Stomach (tissue), 8 donors: ENCODE measurements at regions not wholly inside any gene's neighbourhood (a gene's known extent, or its start where the extent isn't known, plus 50 kb on each side); places are given as distances from the start of the nearest gene placed in this dataset.

Experiments used
- DNase-seq, 2 donors: peaks; one replicate each; pipeline versions ENCODE4 v3.0.0 to v3.0.0-alpha.2; 2013 to 2019
- H3K27ac ChIP-seq, 5 donors: fragments of 200-600 bp in 4 of 5; sonication (generic) in 4 of 5; one replicate each; pipeline ENCODE4 v1.5.1; 2013 to 2019; ENCODE audit warnings: mild to moderate bottlenecking in 1 of 5, moderate library complexity in 1 of 5
- H3K27me3 ChIP-seq, 3 donors: fragments of 200-600 bp; sonication (generic); one replicate each; pipeline ENCODE4 v1.5.1; 2017 to 2019; ENCODE audit warnings: mixed run types in 1 of 3
- H3K36me3 ChIP-seq, 4 donors: fragments of 200-600 bp; sonication (generic); 1 replicate in 3 of 4; 2 replicates in 1 of 4; pipeline ENCODE4 v1.5.1; 2016 to 2019
- H3K4me1 ChIP-seq, 4 donors: fragments of 200-600 bp; sonication (generic); one replicate each; pipeline ENCODE4 v1.5.1; 2016 to 2019
- H3K4me3 ChIP-seq, 4 donors: fragments of 200-600 bp; sonication (generic) in 3 of 4; one replicate each; pipeline ENCODE4 v1.5.1; 2016 to 2019; ENCODE audit warnings: mild to moderate bottlenecking in 1 of 4
- H3K9me3 ChIP-seq, 4 donors: fragments of 200-600 bp; sonication (generic); one replicate each; pipeline ENCODE4 v1.5.1; 2016 to 2019
- CTCF ChIP-seq, 7 experiments: fragments of 450-650 bp in 4 of 7; fragments of 200-600 bp in 3 of 7; sonication (generic) in 3 of 7; IDR thresholded peaks; one replicate each; pipeline ENCODE4 v1.5.1; 2016 to 2019; ENCODE audit warnings: antibody characterized with exemption in 7 of 7, control low read depth in 2 of 7, mild to moderate bottlenecking in 1 of 7
- EP300 ChIP-seq: sonication (generic); formaldehyde crosslinking; IDR thresholded peaks from one replicate; pipeline ENCODE4 v1.6.1; 2017; ENCODE audit warnings: antibody characterized with exemption
- POLR2A ChIP-seq, 4 donors: fragments of 450-650 bp; IDR thresholded peaks; one replicate each; pipeline ENCODE4 v1.6.1; 2016; ENCODE audit warnings: antibody characterized with exemption in 4 of 4, control low read depth in 2 of 4, mild to moderate bottlenecking in 1 of 4, moderate library complexity in 1 of 4
- POLR2AphosphoS5 ChIP-seq, 3 donors: sonication (generic); formaldehyde crosslinking; IDR thresholded peaks; one replicate each; pipeline ENCODE4 v1.6.1; 2016; ENCODE audit warnings: antibody characterized with exemption in 3 of 3
- WGBS, 5 donors: extraction: QIAGEN DNeasy Blood & Tissue Kit in 3 of 5; methylation state at CpG; one replicate each; pipeline versions ENCODE4 v1.1.5 to v1.1.7; 2013 to 2018; 5-methylcytosine and 5-hydroxymethylcytosine counted together
- intact Hi-C: fragments of 100-400 bp; cut with DNase I; formaldehyde crosslinking; loops from one replicate; pipeline ENCODE4 v1.15.1; 2023; ENCODE audit warnings: low total_unique reads
- donor health status: healthy with polysubstance abuse.
- donor health status: Bipolar disorder and iron deficiency.
- donor health status: healthy.

- Histone ChIP-seq H3K9me3 (peaks cover 0 to 26% (median 14%) of the 10 kb centered on the region in 4 donors), H3K4me1 (no peaks in the 10 kb centered on the region), H3K36me3 (no peaks in the 10 kb centered on the region), H3K27me3 (no peaks in the 10 kb centered on the region), H3K4me3 (no peak overlapping the region), H3K27ac (no peak overlapping the region)
- intact Hi-C loops: no loop called here
- DNase-seq: no peak
- TF ChIP-seq POLR2AphosphoS5 (IDR thresholded peaks at IDR 0.05) (no peak), EP300 (no peak), POLR2A (IDR thresholded peaks at IDR 0.05) (no peak), CTCF (IDR thresholded peaks at IDR 0.05) (no peak)
Observed at GRCh38 chrX:82134378-82134777, 932.5 kb downstream of the SH3BGRL start.

GRCh38 chrX:82141942-82142341 lies 940.0 kb downstream of the SH3BGRL start:
- Histone ChIP-seq H3K4me3 (no peak overlapping the region), H3K36me3 (no peaks in the 10 kb centered on the region), H3K27me3 (no peaks in the 10 kb centered on the region), H3K27ac (no peak overlapping the region), H3K9me3 (no peaks in the 10 kb centered on the region), H3K4me1 (no peaks in the 10 kb centered on the region)
- TF ChIP-seq EP300: no peak
- TF ChIP-seq POLR2A (IDR thresholded peaks at IDR 0.05): no peak
- TF ChIP-seq CTCF (IDR thresholded peaks at IDR 0.05): no peak
- no peak for TF ChIP-seq POLR2AphosphoS5 (IDR thresholded peaks at IDR 0.05)
- DNase-seq: no peak
- intact Hi-C loops: no loop called here
- 30 to 62% (median 50%) methylated on average over 1 of the region's 1 CpG for WGBS, 5 donors

- WGBS, 5 donors: 81 to 91% (median 87%) methylated on average over 2 of the region's 2 CpGs
- no peaks in the 10 kb centered on the region for H3K27me3 ChIP-seq
- H3K4me3 ChIP-seq: no peak overlapping the region
- intact Hi-C loops: no loop called here
- DNase-seq: no peak
- no peaks in the 10 kb centered on the region for H3K4me1 ChIP-seq
- TF ChIP-seq EP300 (no peak), CTCF (IDR thresholded peaks at IDR 0.05) (no peak), POLR2AphosphoS5 (IDR thresholded peaks at IDR 0.05) (no peak), POLR2A (IDR thresholded peaks at IDR 0.05) (no peak)
- no peaks in the 10 kb centered on the region for H3K36me3 ChIP-seq
- no peak overlapping the region for H3K27ac ChIP-seq
- peaks cover 0 to 16% (median 3%) of the 10 kb centered on the region in 4 donors for H3K9me3 ChIP-seq
Observed at GRCh38 chrX:82161195-82161594, 959.3 kb downstream of the SH3BGRL start.

GRCh38 chrX:82163701-82164100 lies 961.8 kb downstream of the SH3BGRL start:
- intact Hi-C loops: no loop called here
- Histone ChIP-seq H3K4me3 (no peak overlapping the region), H3K4me1 (no peaks in the 10 kb centered on the region), H3K27ac (no peak overlapping the region), H3K27me3 (no peaks in the 10 kb centered on the region), H3K36me3 (no peaks in the 10 kb centered on the region), H3K9me3 (peaks cover 0 to 16% (median 3%) of the 10 kb centered on the region in 4 donors)
- DNase-seq: no peak
- TF ChIP-seq EP300: no peak
- no peak for TF ChIP-seq POLR2AphosphoS5 (IDR thresholded peaks at IDR 0.05)
- no peak for TF ChIP-seq POLR2A (IDR thresholded peaks at IDR 0.05)
- no peak for TF ChIP-seq CTCF (IDR thresholded peaks at IDR 0.05)
